GM23338 (cell line): ENCODE measurements at regions not wholly inside any gene's neighbourhood (a gene's known extent, or its start where the extent isn't known, plus 50 kb on each side); places are given as distances from the start of the nearest gene placed in this dataset.

ENCODE experiments used
- ATAC-seq: fragments of 200-7000 bp; cut with Tn5 transposase; 3 replicates; pipeline ENCODE4 v1.9.1; 2020
- DNase-seq: peaks from one replicate; pipeline ENCODE4 v3.0.0-alpha.2; 2015; ENCODE audit warnings: low spot score
- H2AFZ ChIP-seq: fragments of 200-600 bp; sonication (generic); 2 replicates; pipeline ENCODE4 v1.8.0; 2016; ENCODE audit warnings: antibody characterized with exemption, mild to moderate bottlenecking, moderate library complexity
- H3F3A ChIP-seq: fragments of 200-600 bp; sonication (generic); replicated peaks from 2 replicates; pipeline ENCODE4 v1.8.0; 2017; ENCODE audit warnings: antibody characterized with exemption, mixed run types, low read depth
- H3K27ac ChIP-seq: fragments of 200-600 bp; sonication (generic); 2 replicates; pipeline ENCODE4 v1.6.1; 2016; ENCODE audit warnings: low read depth
- H3K27me3 ChIP-seq: fragments of 200-600 bp; sonication (generic); 2 replicates; pipeline ENCODE4 v1.8.0; 2016; ENCODE audit warnings: mild to moderate bottlenecking, mixed run types, moderate library complexity; ENCODE audit not compliant: insufficient read depth
- H3K36me3 ChIP-seq: fragments of 200-600 bp; sonication (generic); 2 replicates; pipeline ENCODE4 v1.8.0; 2016; ENCODE audit warnings: mild to moderate bottlenecking; ENCODE audit not compliant: insufficient read depth
- H3K4me1 ChIP-seq: fragments of 200-600 bp; sonication (generic); 2 replicates; pipeline ENCODE4 v1.8.0; 2016; ENCODE audit warnings: mild to moderate bottlenecking, moderate library complexity; ENCODE audit not compliant: insufficient read depth
- H3K4me2 ChIP-seq: fragments of 200-600 bp; sonication (generic); 2 replicates; pipeline ENCODE4 v1.7.1; 2017; ENCODE audit warnings: mixed run types
- H3K4me3 ChIP-seq: fragments of 200-600 bp; sonication (generic); 2 replicates; pipeline ENCODE4 v1.6.1; 2016; ENCODE audit warnings: mixed run types
- H3K79me2 ChIP-seq: fragments of 200-600 bp; sonication (generic); replicated peaks from 2 replicates; pipeline ENCODE4 v1.8.0; 2017; ENCODE audit warnings: mild to moderate bottlenecking; ENCODE audit not compliant: insufficient read depth
- H3K9me2 ChIP-seq: fragments of 200-600 bp; sonication (generic); 2 replicates; pipeline ENCODE4 v1.8.0; 2017; ENCODE audit not compliant: insufficient read depth
- H4K20me1 ChIP-seq: fragments of 200-600 bp; sonication (generic); replicated peaks from 2 replicates; pipeline ENCODE4 v1.8.0; 2017; ENCODE audit warnings: mild to moderate bottlenecking; ENCODE audit not compliant: insufficient read depth
- H3K27ac Mint-ChIP-seq: 2 replicates; pipeline ENCODE4 v1.8.0; 2020; ENCODE audit warnings: inconsistent platforms, mild to moderate bottlenecking, moderate library complexity, mixed read lengths
- H3K27me3 Mint-ChIP-seq: 3 replicates; pipeline ENCODE4 v1.8.0; 2022; ENCODE audit warnings: low read depth, mild to moderate bottlenecking, moderate library complexity, mixed read lengths, inconsistent platforms; ENCODE audit not compliant: insufficient read depth, poor library complexity
- H3K36me3 Mint-ChIP-seq: 3 replicates; pipeline ENCODE4 v1.8.0; 2021; ENCODE audit warnings: low read depth, mild to moderate bottlenecking, inconsistent platforms, moderate library complexity, mixed read lengths
- H3K4me1 Mint-ChIP-seq: 3 replicates; pipeline ENCODE4 v1.8.0; 2020; ENCODE audit warnings: mild to moderate bottlenecking, inconsistent platforms, mixed read lengths
- H3K4me3 Mint-ChIP-seq: 3 replicates; pipeline ENCODE4 v1.8.0; 2021; ENCODE audit warnings: moderate library complexity, mild to moderate bottlenecking, inconsistent platforms, mixed read lengths
- H3K9me3 Mint-ChIP-seq: 3 replicates; pipeline ENCODE4 v1.8.0; 2020; ENCODE audit warnings: moderate library complexity, mild to moderate bottlenecking, inconsistent platforms, mixed read lengths
- CREB1 ChIP-seq: fragments of 250-450 bp; sonication (Bioruptor Pico); IDR thresholded peaks from 2 replicates; pipeline ENCODE4 v1.5.0; 2020; ENCODE audit warnings: low read depth, mild to moderate bottlenecking, moderate library complexity
- STAT1 ChIP-seq: IDR thresholded peaks from one replicate; pipeline ENCODE4 v1.6.1; 2016; ENCODE audit warnings: antibody characterized with exemption; ENCODE audit not compliant: unreplicated experiment
- ZNF114 ChIP-seq: fragments of 250-450 bp; sonication (Bioruptor Pico); IDR thresholded peaks from 2 replicates; pipeline ENCODE4 v1.5.0; 2020; ENCODE audit warnings: mild to moderate bottlenecking, moderate library complexity
- ZNF331 ChIP-seq: fragments of 250-450 bp; sonication (Bioruptor Pico); IDR thresholded peaks from 2 replicates; pipeline ENCODE4 v1.5.0; 2020; ENCODE audit warnings: low read depth, mild to moderate bottlenecking, moderate library complexity
- TF ChIP-seq, protein P1 (sequence below): fragments of 250-450 bp; sonication (Bioruptor Pico); IDR thresholded peaks from 2 replicates; pipeline ENCODE4 v1.5.0; 2020; ENCODE audit warnings: mild to moderate bottlenecking, moderate library complexity
- TF ChIP-seq, protein P2 (sequence below): IDR thresholded peaks from 2 replicates; pipeline ENCODE4 v1.6.1; 2016; ENCODE audit warnings: antibody characterized with exemption

DNA sequence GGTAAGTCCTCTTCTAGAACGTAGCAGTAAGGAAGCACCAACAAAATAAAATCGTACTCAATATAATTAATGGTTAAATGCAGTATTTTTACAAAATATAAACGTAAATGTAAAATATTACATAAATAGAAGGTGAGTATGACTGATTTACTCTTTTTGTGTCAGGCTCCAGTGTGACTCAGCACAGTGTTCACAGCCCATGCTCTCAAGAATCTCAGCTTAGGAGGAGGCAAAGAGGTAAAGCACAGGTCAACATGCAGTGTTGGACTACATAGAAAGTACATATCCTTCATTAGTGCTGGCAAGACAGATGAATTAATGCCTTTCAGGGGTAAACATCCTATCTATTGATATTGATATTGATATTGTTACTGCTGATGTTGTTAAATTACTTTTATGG is 2050.6 kb upstream of the RAG2 start (continued):
- TF ChIP-seq, protein P1, sequence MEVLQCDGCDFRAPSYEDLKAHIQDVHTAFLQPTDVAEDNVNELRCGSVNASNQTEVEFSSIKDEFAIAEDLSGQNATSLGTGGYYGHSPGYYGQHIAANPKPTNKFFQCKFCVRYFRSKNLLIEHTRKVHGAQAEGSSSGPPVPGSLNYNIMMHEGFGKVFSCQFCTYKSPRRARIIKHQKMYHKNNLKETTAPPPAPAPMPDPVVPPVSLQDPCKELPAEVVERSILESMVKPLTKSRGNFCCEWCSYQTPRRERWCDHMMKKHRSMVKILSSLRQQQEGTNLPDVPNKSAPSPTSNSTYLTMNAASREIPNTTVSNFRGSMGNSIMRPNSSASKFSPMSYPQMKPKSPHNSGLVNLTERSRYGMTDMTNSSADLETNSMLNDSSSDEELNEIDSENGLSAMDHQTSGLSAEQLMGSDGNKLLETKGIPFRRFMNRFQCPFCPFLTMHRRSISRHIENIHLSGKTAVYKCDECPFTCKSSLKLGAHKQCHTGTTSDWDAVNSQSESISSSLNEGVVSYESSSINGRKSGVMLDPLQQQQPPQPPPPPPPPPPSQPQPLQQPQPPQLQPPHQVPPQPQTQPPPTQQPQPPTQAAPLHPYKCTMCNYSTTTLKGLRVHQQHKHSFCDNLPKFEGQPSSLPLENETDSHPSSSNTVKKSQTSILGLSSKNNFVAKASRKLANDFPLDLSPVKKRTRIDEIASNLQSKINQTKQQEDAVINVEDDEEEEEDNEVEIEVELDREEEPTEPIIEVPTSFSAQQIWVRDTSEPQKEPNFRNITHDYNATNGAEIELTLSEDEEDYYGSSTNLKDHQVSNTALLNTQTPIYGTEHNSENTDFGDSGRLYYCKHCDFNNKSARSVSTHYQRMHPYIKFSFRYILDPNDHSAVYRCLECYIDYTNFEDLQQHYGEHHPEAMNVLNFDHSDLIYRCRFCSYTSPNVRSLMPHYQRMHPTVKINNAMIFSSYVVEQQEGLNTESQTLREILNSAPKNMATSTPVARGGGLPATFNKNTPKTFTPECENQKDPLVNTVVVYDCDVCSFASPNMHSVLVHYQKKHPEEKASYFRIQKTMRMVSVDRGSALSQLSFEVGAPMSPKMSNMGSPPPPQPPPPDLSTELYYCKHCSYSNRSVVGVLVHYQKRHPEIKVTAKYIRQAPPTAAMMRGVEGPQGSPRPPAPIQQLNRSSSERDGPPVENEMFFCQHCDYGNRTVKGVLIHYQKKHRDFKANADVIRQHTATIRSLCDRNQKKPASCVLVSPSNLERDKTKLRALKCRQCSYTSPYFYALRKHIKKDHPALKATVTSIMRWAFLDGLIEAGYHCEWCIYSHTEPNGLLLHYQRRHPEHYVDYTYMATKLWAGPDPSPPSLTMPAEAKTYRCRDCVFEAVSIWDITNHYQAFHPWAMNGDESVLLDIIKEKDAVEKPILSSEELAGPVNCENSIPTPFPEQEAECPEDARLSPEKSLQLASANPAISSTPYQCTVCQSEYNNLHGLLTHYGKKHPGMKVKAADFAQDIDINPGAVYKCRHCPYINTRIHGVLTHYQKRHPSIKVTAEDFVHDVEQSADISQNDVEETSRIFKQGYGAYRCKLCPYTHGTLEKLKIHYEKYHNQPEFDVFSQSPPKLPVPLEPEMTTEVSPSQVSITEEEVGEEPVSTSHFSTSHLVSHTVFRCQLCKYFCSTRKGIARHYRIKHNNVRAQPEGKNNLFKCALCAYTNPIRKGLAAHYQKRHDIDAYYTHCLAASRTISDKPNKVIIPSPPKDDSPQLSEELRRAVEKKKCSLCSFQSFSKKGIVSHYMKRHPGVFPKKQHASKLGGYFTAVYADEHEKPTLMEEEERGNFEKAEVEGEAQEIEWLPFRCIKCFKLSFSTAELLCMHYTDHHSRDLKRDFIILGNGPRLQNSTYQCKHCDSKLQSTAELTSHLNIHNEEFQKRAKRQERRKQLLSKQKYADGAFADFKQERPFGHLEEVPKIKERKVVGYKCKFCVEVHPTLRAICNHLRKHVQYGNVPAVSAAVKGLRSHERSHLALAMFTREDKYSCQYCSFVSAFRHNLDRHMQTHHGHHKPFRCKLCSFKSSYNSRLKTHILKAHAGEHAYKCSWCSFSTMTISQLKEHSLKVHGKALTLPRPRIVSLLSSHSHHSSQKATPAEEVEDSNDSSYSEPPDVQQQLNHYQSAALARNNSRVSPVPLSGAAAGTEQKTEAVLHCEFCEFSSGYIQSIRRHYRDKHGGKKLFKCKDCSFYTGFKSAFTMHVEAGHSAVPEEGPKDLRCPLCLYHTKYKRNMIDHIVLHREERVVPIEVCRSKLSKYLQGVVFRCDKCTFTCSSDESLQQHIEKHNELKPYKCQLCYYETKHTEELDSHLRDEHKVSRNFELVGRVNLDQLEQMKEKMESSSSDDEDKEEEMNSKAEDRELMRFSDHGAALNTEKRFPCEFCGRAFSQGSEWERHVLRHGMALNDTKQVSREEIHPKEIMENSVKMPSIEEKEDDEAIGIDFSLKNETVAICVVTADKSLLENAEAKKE (CRISPR knock-in tag) = no peak
- TF ChIP-seq, protein P2, sequence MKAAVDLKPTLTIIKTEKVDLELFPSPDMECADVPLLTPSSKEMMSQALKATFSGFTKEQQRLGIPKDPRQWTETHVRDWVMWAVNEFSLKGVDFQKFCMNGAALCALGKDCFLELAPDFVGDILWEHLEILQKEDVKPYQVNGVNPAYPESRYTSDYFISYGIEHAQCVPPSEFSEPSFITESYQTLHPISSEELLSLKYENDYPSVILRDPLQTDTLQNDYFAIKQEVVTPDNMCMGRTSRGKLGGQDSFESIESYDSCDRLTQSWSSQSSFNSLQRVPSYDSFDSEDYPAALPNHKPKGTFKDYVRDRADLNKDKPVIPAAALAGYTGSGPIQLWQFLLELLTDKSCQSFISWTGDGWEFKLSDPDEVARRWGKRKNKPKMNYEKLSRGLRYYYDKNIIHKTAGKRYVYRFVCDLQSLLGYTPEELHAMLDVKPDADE = no peak
- TF ChIP-seq CREB1 (CRISPR knock-in tag) (no peak), ZNF331 (CRISPR knock-in tag) (no peak), ZNF114 (CRISPR knock-in tag) (no peak)

DNA sequence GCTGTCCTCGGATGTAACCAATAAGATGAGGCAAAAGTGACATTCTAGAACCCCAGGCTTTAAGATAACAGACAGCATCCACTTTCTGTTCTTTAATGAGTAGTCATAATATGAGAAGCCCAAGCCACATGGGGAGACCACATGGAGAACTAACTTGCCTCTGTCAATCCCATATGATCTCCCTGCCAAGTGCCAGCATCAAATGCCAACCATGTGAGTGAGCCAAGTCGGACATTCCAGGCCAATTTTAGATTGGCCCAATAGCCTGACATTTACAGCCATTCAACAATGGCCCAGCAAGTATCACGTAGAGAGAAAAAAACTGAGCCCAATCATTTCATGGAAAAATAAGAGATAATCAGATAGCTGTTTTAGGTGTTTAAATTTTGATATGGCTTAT is 2048.3 kb upstream of the RAG2 start:
- ATAC-seq = no peak
- Mint-ChIP-seq H3K4me3 (no peak overlapping the region), H3K27ac (no peak overlapping the region), H3K9me3 (peaks cover 3% of the 10 kb centered on the region), H3K27me3 (peaks cover 1% of the 10 kb centered on the region), H3K36me3 (no peaks in the 10 kb centered on the region; the same call in 2 of the 3 replicates), H3K4me1 (no peaks in the 10 kb centered on the region)
- Histone ChIP-seq H3K9me2 (no peaks in the 10 kb centered on the region), H3K27me3 (no peaks in the 10 kb centered on the region), H3K4me2 (no peak overlapping the region), H3K4me1 (no peaks in the 10 kb centered on the region), H3K4me3 (no peak overlapping the region), H3K79me2 (no peaks in the 10 kb centered on the region), H3F3A (no peaks in the 10 kb centered on the region), H3K36me3 (no peaks in the 10 kb centered on the region), H4K20me1 (no peaks in the 10 kb centered on the region), H3K27ac (no peak overlapping the region), H2AFZ (no peak overlapping the region)
- no peak for DNase-seq
- TF ChIP-seq, protein P2 = no peak
- no peak for TF ChIP-seq STAT1
